GM12865 (cell line): ENCODE measurements at regions not wholly inside any gene's neighbourhood (a gene's known extent, or its start where the extent isn't known, plus 50 kb on each side); places are given as distances from the start of the nearest gene placed in this dataset.

ENCODE experiments used
- DNase-seq: peaks from one replicate; pipeline ENCODE4 v3.0.0; 2010; ENCODE audit warnings: low read depth
- H3K4me3 ChIP-seq: 2 replicates; pipeline ENCODE4 v1.5.1; 2011; ENCODE audit warnings: mild to moderate bottlenecking, low read depth, low read length, control low read depth
- TF ChIP-seq, protein P1 (sequence below): IDR thresholded peaks from 2 replicates; pipeline ENCODE4 v1.5.1; 2011; ENCODE audit warnings: low read length, control low read depth, low read depth, inconsistent platforms; ENCODE audit not compliant: insufficient read depth; ENCODE audit errors: missing control alignments

DNA sequence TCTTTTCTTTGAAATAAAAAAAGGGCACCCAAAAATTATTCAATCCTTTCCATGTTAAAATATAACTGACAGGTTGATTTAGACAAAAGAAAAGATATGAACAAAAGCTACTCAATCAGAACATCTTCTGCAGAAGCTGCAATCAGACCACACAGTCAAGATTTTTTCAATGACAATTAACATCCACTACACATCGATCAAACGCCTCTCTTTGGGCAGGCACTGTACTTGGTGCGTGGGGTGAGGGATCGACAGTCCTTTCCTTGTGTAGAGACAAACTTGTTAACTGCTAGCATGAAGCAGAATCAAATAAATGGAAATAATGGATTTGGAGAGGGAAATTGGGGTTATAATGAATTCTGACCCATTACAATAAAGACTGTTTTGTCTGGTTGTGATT is 71.2 kb upstream of the SESN3 start:
- TF ChIP-seq, protein P1, sequence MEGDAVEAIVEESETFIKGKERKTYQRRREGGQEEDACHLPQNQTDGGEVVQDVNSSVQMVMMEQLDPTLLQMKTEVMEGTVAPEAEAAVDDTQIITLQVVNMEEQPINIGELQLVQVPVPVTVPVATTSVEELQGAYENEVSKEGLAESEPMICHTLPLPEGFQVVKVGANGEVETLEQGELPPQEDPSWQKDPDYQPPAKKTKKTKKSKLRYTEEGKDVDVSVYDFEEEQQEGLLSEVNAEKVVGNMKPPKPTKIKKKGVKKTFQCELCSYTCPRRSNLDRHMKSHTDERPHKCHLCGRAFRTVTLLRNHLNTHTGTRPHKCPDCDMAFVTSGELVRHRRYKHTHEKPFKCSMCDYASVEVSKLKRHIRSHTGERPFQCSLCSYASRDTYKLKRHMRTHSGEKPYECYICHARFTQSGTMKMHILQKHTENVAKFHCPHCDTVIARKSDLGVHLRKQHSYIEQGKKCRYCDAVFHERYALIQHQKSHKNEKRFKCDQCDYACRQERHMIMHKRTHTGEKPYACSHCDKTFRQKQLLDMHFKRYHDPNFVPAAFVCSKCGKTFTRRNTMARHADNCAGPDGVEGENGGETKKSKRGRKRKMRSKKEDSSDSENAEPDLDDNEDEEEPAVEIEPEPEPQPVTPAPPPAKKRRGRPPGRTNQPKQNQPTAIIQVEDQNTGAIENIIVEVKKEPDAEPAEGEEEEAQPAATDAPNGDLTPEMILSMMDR, result no peak
- no peak overlapping the region for H3K4me3 ChIP-seq
- DNase-seq, result no peak

DNA sequence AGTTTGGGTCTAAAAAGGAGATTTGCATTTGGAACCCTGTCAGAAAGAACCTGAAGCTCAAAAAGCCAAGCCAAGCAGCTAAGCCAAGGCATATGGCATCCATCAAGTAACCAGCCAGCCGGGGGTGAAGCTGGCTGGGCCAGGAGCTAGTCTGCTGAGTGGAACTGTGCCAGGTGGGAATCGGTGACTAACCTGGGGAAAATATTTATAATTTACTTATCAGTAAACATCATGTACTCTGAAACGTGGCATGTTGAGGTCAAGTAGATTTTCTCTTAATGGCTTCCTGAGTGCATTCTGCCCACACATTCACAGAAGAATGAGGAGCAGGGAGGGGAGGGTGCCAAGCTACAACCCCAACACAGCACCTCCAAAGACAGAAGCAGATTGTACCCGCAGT is 70.5 kb upstream of the SESN3 start:
- TF ChIP-seq, protein P1, result no peak
- DNase-seq, result no peak
- no peak overlapping the region for H3K4me3 ChIP-seq

DNA sequence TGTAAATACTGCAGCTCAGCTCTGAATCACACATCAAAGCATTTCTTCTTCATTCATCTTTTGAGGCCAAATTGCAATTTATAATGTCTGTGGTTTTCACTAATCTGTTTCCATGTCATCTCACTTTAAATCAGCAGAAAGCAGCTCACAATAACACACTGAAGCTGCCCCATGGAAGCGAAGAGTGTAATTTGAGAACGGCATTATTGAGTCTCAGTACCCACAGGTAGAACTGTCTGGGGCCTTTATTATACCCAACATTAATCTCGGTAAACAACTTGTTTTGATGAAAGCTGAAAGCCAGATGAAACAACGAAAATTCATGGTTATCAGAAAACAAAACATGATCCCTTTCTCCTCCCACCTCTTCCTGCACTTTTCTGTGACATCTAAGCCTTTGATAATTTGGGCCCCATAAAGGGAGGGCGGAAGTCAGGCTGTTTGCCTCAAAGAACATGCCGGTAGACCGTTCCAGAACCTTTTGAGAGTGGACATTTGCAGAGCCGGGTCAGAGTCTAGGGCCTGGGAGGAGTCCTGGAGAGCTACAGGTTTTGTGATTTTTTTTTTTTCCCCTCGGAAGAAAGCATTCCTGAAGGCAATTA is 68.2 kb upstream of the SESN3 start:
- DNase-seq, result no peak
- TF ChIP-seq, protein P1, result no peak
- no peak overlapping the region for H3K4me3 ChIP-seq

DNA sequence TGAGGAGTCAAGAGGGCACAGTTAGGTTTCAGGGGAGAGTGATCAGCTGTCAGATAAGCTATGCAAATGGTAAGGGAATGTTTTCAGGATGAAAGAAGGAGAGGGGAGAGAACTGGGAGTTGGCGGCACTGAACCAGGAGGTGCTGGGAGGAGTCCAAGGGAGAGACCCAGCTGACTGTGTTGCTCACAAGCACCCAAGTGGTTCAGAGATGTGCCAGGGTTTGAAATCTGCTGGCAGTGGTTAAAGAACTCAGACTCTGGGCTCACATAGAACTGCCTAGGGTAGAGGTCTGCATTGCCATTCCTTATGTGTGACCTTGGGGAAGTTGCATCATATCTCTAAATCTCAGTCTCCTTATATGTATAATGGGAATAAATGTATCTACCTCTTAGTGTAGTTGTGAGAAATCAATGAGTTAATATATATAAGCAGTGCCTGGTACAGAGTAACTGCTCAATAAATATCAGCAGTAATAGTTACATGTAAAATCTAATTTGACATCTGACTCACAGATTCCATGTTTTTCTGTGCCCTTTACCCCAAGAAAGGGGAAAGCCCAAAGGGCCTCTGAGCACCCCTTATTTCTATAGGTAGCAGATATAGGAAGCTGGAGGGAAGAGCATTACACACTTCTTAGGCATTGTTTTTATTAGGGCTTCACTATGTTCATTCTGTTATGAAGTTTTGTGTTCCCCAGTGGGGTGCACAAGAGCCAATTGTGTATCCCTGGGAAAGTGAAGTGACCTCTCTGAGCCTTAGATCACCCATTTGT is 66.9 kb upstream of the SESN3 start:
- no peak for DNase-seq
- H3K4me3 ChIP-seq, result no peak overlapping the region
- TF ChIP-seq, protein P1, result no peak

DNA sequence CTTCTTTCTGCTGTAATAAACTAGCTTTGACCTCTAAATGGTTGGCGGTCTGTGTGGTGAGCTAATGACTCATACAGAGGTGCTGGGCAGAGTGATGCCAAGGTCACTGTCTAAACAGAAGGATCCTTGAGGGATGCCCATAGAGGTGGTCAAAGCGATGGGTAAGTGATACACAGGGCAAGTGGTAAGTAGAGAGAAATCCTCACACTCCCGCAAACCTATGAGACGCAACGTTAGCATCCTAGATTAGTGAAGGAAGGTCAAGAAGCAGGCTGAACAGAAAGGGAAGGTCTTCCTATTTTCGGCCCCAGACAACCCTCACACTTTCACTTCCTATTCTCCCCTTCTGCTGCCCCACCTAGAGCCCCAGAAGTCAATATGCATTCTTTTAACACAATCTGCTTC is 65.6 kb upstream of the SESN3 start:
- peak; percentile 63 for DNase-seq
- H3K4me3 ChIP-seq, result no peak overlapping the region
- TF ChIP-seq, protein P1, result no peak

DNA sequence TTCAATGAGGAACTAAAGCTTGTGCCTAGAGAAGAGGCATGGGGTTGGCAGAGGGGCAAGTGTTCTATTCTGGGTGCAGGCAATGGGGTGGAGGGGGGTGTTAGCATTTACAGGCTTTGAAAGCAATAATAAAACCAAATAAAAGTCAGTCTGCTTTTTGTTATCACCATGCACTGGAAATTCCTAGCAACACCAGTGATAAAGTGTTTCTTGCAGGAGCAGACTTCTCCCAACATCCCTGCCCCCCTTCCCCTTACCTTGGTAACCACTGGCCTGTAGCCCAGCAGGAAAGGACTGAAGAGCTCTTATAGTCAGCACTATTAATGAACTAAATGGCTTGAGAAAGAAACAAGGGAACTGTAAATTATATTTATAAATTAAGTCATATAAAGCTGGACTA is 65.2 kb upstream of the SESN3 start:
- no peak overlapping the region for H3K4me3 ChIP-seq
- no peak for DNase-seq
- TF ChIP-seq, protein P1, result no peak
